ENCODE measurements at regions not wholly inside any gene's neighbourhood (a gene's known extent, or its start where the extent isn't known, plus 50 kb on each side); places are given as distances from the start of the nearest gene placed in this dataset.

- no peak for TF ChIP-seq EZH2 (IDR thresholded peaks at IDR 0.05; ENCODE audit: insufficient read depth, poor library complexity, severe bottlenecking)
- no peak for TF ChIP-seq EZH2phosphoT487 (IDR thresholded peaks at IDR 0.05; ENCODE audit: insufficient read depth, low read depth)
Observed at GRCh38 chr13:75913925-75914324, 277.8 kb downstream of the LMO7 start.
